GM12864 (cell line): ENCODE measurements at regions not wholly inside any gene's neighbourhood (a gene's known extent, or its start where the extent isn't known, plus 50 kb on each side); places are given as distances from the start of the nearest gene placed in this dataset.

Source experiments
- DNase-seq: peaks from one replicate; pipeline ENCODE4 v3.0.0-alpha.2; 2011; ENCODE audit warnings: low read depth
- H3K4me3 ChIP-seq: 2 replicates; pipeline ENCODE4 v1.5.1; 2011; ENCODE audit warnings: mild to moderate bottlenecking, low read depth, low read length, control low read depth
- CTCF ChIP-seq: IDR thresholded peaks from 2 replicates; pipeline ENCODE4 v1.5.1; 2011; ENCODE audit warnings: low read depth, mild to moderate bottlenecking, moderate library complexity, low read length, control low read depth, inconsistent platforms; ENCODE audit errors: missing control alignments

GRCh38 chr6:8905757-8906156, 470.4 kb upstream of the SLC35B3 start:
- no peak for TF ChIP-seq CTCF
- no peak overlapping the region for H3K4me3 ChIP-seq
- DNase-seq, result no peak

GRCh38 chr6:8904754-8905153, 469.4 kb upstream of the SLC35B3 start:
- H3K4me3 ChIP-seq, result no peak overlapping the region
- DNase-seq, result no peak
- peak; percentile 70 for TF ChIP-seq CTCF

GRCh38 chr6:8900056-8900455, 464.7 kb upstream of the SLC35B3 start:
- no peak for DNase-seq
- TF ChIP-seq CTCF, result no peak
- no peak overlapping the region for H3K4me3 ChIP-seq

- DNase-seq, result no peak
- no peak for TF ChIP-seq CTCF
- no peak overlapping the region for H3K4me3 ChIP-seq
These were observed 454.2 kb upstream of the SLC35B3 start for GRCh38 chr6:8889514-8889913.

- H3K4me3 ChIP-seq, result no peak overlapping the region
- no peak for DNase-seq
- peak; percentile 59 for TF ChIP-seq CTCF
These were observed 453.1 kb upstream of the SLC35B3 start for GRCh38 chr6:8888468-8888867.

- H3K4me3 ChIP-seq, result no peak overlapping the region
- no peak for TF ChIP-seq CTCF
- DNase-seq, result no peak
These were observed 446.3 kb upstream of the SLC35B3 start for GRCh38 chr6:8881663-8882062.

- H3K4me3 ChIP-seq, result no peak overlapping the region
- no peak for TF ChIP-seq CTCF
- no peak for DNase-seq
These were observed 444.0 kb upstream of the SLC35B3 start for GRCh38 chr6:8879334-8879733.
